ENCODE measurements at regions not wholly inside any gene's neighbourhood (a gene's known extent, or its start where the extent isn't known, plus 50 kb on each side); places are given as distances from the start of the nearest gene placed in this dataset.
A peak's percentile ranks its signal among the peaks of the same experiment; 100 is the strongest.
"Not testable (repeated sequence)": the region's sequence is repeated elsewhere in the genome, so short reads cannot be mapped to it uniquely, and the experiment has no call there.

DNA sequence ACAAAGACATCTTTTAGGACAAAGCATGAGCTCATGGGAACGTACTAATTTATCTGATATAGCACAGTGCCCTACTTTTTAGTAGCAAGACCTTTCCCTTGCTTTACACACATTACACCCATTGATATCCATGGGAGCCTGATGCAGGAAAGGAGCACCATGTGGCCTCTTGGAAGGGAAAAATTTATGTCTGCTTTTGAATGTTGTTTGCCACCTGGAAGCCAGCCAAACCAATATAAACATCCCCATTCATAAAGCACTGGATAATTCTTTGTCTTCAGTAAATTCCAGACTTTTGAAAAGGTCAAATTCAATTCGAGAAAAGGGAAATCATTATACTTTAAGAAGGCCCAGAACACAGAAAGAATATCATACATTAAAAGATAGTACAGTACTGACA is 152.3 kb upstream of the BEND6 start:
- DNase-seq: no peak

DNA sequence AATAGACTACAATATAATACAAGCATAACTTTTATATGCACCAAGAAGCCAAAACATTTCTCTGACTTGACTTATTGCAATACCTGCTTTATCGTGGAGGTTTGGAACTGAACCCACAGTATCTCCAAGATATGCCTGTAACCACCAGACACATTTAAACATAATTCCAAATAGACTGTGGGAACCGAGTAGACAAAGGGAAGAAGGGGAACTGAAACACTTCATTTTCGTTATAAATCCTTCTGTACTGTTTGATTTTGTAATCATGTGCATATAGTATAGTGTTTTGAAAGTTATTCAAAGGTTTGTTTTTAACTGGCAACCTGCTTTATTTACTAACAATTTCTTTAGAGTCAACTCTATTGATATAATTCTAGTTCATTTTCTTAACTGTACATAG is 154.9 kb upstream of the BEND6 start:
- DNase-seq: no peak

DNA sequence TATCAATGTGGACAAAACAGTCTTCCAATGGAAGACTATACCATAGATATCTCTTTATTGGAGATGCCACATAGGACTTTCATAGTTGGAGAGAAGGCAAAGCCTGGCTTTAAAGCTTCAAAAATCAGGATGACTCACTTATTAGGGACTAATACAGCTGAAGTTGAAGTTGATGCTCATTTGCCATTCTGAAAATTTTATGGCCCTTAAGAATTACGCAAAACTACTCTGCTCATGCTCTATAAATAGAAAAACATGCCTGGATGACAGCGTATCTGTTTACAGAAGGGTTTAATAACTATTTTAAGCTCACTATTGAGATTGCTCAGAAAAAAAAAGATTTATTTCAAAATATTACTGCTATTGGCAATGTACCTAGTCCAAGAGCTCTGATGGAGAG is 155.5 kb upstream of the DST start:
- DNase-seq: no peak

DNA sequence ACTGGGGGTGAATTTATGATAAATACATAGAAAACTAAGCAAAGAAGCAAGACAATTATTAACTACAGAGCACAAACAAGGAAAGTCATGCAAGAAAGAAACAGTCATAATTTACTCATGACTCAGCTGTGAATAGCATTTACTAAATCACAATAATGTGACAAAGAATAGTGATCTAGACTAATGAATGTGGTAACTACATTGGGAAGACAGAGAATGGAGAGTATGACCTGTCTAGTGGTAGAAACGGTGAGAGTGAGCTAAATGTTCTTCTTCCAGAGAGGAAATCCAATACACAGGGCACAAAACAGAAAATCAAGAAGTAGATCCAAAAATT is 153.5 kb upstream of the DST start:
- DNase-seq: no peak

DNA sequence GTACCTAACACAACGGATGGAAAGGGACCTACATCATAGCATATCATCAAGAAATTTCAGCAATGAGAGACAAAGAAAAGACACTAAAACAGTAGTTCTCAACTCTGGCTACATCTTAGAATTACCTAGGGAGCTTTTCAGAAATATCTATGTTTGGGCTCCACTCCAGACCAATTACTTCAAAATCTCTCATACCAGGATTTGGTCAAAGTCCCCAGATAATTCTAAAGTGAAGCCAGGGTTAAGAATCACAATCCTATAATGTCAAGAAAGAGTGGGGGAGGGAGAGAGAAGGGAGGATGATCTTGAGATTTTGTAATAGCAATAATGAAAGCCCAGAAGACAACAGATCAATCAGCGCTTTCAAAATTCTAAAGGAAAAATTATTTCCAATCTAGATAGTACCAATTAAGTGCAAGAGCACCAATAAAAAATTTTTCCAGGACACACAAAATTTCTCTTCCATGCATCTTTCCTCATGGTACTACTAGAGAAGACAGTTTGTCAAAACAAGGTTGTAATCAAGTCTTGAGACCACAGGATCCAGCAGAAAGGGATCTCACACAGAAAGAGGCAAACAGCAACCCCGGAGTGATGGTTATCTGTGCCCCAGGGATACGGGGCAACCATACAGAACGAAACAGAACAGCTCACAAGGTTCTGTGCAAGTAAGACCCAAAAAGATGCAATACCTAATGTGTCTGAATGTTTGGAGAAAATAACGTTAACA is 152.9 kb upstream of the DST start:
- no peak for DNase-seq

DNA sequence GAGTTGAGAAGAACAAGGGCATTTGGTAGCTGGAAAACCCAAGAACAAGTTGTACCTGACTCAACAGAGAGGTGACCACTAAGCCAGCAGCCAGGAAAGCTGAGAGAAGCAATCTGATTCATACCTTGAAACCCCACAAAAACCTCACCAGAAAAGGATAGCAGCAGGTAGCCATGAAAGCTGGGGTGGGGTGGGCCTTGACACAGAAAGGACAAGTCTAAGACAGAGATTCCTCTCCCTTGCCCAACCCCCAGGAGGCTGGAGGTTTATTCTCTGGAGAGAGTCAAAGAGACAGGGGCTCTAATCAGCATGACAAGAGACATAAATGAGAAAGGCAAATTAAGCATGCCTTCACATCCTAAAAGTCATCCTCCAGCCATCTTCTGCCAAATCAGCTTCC is 151.7 kb upstream of the DST start:
- DNase-seq: no peak

DNA sequence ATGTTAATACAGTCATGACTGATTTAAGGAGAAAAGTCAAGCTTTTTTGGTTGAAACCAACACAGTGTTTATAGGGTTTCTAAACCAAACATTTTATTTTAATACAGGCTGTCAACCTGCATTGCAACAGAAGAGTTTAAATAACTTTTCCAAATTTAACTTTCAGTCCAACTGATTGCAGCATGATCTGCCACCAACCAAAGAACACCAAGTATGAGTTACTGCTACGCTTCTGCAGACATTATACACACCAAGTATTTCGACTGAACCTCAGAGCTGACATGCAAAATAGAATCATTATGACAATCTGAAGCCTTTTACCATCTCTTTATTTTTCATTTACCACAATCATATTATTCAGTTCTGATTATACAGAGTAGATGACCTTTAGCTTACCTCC is 151.2 kb upstream of the DST start:
- no peak for DNase-seq

DNA sequence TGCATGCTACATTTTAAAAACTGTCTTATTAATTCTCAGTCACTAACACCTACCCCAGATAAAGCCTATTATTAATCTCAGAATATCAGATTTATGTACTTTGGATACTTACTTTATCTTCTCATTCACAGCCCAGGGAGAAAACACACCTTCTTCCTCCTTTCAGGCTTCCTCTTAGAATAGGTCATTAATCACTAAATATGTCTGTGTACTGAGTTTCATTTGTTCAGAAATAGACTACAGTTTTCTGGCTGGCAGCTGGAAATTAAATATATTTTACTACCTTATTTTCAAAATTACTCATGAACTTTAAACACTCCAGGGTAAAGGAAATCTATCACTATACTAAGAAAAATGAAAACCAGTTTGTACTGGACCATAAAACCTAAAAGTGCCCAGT is 147.7 kb upstream of the DST start:
- no peak for DNase-seq

DNA sequence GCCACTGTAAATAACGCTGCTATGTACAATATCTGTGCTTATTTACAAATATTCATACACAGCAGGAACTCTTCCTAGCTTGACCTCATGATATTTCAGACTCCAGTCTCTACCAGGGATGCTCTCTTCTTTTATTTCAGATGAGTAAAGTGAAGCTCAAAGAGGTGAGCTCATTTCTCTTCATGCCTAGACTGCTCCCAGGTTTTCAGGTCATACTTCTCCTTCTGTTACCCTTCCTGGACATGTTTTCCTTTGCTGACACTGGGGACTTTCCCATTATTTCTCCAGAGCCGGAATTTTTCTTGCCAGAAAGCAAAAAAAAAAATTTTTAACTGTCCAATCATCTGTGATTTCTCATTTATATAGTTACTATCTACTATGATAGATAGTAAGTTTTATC is 147.2 kb upstream of the DST start:
- no peak for DNase-seq

DNA sequence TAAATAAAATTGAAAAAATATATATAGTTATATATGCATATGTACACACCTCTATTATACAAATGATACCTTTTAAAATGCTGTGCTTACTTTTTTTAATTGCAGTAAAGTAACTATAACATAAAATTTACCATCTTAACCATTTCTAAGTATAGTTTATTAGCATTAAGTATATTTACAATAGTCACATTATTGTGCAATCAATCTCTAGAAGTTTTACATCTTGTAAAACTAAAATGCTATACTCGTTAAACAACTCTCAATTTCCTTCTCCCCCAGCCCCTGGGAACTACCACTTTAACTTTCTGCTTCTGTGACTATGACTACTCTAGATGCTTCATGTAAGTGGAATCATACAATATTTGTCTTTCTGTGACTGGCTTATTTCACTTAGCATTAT is 146.7 kb upstream of the DST start:
- DNase-seq: no peak

DNA sequence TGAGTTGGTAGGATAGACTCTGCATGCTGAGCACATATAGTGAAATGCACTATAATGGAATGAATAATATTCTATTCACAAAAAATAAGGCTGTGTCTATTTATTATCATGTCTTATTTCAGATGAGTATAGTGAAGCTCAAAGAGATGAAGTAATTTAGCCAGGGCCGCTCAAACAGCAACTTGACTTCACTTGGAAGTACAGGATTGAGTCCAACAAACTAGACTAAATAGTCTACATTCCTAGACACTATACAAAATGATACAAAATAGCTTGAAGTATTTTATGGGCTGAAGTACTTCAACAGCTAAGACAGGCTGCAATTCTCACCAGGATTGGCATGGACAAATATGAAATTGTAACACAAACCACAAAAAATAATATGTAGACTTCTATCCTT is 144.5 kb upstream of the DST start:
- DNase-seq: no peak

DNA sequence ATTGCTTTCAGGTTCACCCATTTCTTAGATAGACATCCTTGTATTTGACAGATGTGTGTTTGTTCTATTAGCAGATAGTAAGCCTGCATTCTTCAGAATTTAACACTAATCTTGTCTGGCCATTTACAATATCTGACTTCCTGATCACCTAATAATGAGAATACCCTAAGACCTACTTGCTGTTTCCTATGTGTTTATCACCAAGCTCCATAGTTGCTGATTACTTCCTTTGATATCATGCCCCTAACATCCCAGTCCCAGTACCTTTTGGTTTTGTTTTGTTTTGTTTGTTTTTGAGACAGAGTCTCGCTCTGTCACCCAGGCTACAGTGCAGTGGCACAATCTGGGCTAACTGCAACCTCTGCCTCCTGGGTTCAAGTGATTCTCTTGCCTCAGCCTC is 143.6 kb upstream of the DST start:
- no peak for DNase-seq

DNA sequence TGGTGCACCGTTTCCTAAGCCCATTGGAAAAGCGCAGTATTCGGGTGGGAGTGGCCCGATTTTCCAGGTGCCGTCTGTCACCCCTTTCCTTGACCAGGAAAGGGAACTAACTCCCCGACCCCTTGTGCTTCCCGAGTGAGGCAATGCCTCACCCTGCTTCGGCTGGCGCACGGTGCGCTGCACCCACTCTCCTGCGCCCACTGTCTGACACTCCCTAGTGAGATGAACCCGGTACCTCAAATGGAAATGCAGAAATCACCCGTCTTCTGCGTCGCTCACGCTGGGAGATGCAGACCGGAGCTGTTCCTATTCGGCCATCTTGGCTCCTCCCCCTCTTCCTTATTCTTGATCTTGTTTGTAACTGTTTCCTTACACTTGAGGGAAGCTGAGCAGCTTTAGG is 142.8 kb upstream of the DST start:
- DNase-seq: not testable (repeated sequence)

DNA sequence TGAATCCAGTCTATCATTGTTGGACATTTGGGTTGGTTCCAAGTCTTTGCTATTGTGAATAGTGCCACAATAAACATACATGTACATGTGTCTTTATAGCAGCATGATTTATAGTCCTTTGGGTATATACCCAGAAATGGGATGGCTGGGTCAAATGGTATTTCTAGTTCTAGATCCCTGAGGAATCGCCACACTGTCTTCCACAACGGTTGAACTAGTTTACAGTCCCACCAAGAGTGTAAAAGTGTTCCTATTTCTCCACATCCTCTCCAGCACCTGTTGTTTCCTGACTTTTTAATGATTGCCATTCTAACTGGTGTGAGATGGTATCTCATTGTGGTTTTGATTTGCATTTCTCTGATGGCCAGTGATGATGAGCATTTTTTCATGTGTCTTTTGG is 137.4 kb upstream of the DST start:
- not testable (repeated sequence) for DNase-seq

DNA sequence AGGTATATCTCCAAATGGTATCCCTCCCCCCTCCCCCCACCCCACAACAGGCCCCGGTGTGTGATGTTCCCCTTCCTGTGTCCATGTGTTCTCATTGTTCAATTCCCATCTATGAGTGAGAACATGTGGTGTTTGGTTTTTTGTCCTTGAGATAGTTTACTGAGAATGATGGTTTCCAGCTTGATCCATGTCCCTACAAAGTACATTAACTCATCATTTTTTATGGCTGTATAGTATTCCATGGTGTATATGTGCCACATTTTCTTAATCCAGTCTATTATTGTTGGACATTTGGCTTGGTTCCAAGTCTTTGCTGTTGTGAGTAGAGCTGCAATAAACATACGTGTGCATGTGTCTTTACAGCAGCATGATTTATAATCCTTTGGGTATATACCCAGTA is 135.8 kb upstream of the DST start:
- DNase-seq: not testable (repeated sequence)

DNA sequence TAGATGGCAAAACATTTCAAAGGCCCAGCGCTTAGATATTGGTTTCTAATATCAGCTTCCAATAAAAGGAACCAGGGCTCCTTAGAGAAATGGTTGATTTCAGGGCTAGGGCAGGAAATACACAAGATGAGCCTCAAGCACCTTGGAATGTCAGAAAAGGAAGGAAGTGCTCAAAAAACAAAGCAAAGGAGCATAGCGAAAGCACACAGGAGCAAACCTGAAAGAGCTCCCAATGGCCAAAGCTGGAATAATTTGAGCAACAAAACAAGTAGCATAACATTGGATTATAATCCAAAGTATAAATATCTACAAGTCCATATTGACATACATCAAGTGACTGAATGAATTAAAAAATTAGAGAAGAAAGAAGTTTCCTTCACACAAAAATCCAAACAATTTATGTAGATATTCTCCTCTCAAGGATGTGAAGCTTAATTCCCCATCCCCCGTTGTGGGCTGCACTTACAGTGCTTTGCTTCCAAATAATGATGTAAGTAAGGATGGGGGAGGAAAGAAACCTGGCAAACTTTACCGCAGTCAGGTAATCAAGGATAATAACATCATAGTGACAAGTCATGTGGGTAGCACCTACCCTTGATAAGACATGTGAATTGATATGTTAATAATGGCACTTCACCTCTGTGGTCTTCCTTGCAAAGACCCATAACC is 132.9 kb upstream of the DST start:
- DNase-seq: no peak

DNA sequence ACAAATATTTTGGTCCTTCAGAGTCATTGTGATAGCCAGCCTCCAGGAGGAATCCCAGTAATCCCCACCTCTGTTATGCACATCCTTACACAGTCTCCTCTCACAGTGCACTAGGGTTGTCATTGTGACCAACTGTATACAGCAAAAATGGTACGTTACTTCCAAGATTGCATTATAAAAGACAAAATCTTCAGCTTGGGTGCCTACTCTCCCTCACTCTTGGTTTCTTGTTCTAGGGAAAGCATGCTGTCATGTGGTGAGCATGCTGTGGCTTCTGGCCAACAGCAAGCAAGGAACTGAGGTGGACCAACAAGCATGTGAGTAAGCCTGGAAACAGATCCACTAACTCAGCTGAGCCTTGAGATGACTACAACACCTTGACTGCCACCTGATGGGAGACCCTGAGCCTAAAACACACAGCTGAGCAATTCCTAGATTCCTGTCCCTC is 130.1 kb upstream of the DST start:
- peak; percentile 40 for DNase-seq

DNA sequence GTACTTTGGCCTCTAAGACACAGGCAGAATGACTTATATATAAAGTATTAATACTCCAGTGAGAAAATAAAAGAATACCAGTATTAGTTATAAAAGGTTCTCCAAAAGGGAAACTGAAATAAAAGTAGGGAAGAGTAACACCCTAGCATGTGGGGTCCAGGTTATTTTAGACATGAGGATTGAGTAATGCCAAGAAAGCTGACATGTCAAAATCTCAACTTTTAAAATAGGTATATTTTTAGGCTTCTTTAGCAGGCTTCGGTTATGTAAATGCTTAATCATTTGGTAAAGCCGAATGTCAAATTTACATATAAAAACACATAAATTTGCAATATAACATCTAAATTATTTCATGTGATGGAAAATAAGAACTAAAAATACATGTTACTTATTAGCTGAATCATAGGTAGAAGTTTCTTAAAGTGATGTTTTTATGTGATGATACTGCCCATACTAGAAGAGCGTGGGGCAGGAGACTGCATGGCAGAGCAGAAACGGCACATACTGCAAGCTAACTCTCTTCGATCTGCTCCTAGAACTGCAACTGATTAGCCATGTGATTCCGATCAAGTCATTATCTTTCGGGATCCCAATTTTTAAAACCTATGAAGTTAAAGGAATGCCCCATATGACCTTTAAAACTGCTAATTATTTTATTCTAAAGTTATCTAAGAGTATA is 129.4 kb upstream of the DST start:
- DNase-seq: no peak

DNA sequence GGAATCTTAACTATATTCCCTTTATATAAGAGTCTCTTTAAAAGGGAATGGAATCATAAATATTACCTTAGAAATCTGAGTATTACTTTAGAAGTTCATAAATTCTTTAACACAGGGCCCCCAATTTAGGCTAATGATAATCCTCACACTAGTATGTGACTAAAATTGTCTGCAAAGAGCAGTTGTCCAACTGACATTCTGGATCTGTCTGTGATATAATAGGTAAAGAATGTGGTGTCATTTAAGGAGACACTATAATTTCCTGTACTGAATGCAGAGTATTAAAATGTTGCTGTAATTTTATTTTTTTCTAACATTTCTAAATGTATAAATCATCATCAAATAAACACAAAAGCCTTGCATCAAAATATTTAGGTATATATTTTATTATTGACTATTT is 128.5 kb upstream of the DST start:
- DNase-seq: no peak

DNA sequence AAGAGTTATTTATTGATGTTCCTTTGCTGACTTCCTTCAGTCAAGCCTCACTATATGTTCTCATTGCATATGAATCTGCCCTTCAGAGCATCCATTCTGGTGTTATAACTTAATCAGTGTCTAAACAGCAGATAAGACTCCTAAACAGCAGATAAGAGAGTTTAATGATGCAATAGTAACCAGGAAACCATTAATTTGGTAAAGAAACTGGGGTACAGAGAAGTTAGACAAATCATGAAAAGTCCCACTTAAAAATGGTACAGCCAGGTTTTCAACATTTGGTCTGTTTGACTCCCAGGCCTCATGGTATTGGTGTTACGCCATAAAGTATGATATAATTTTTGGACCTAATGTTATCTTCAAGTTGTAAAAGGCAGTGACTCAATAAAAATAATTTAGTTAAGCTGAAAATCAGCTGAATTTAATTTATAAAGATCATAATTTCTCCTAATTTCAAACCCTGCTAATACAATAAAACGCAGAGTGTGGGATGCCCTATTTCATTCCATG is 127.4 kb upstream of the DST start:
- no peak for DNase-seq

DNA sequence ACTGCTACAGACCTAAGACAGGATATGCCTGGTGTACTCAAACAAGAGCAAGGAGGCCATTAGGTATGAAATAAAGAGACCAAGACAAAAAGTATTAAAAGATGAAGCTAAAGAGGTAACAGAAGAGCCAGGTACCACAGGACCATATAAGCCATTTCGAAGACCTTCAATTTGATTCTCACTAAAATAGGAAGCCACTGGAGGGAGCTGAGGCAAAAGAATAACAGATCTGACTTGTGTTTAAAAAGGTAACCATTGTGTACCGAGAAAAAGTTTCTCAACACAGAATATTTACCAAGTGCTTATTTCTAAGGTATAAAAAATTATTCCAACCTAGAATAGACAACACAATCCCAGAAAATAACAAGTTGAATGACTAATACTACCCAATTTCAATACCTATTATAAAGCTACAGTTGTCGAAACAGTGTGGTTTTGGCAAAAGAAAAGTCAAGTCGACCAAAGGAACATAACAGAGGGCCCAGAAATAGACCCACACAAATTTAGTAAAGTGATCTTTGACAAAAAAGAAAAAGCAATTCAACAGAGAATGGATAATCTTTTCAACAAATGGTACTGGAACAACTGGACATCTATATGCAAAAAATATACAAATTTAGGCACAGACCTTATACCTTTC is 125.3 kb upstream of the DST start:
- DNase-seq: no peak

DNA sequence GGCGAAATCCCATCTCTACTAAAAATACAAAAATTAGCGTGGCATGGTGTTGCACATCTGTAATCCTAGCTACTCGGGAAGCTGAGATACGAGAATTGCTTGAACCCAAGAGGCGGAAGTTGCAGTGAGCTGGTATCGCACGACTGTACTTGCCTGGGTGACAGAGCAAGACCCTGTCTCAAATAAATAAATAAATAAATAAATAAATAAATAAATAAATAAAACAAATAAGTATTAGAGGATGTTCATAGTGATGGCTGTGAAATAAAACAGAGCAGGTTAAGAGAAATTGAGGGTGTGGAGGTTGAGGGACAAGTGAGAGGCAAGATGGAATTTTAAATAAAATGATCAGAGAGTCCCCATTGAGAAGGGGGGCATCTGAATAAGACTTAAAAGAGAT is 124.7 kb upstream of the DST start:
- no peak for DNase-seq

DNA sequence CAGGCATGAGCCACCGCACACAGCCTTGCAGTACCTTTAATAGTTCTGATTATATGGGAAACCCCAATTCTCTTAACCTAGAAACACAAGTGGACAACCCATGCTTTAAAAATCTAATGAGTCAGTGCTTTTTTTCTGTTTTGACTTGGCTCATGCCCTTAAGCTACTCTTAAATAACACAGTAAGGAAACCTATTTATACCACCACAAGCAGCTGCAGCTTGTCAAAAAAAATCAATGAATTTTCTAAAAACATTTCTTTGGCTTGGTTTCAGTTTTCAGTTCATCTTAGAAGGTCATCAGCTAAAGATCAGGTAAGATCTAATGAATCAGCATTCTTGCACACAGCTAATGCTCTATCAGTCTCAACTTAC is 124.1 kb upstream of the DST start:
- no peak for DNase-seq
